ENCODE measurements at regions not wholly inside any gene's neighbourhood (a gene's known extent, or its start where the extent isn't known, plus 50 kb on each side); places are given as distances from the start of the nearest gene placed in this dataset.

GRCh38 chr4:27251771-27252170, 391.1 kb downstream of the STIM2 start:
- H4K20me1 ChIP-seq (ENCODE audit: control insufficient read depth, extremely low read depth, insufficient read depth, low read length), result no peaks in the 10 kb centered on the region
- no peak overlapping the region for H3K4me2 ChIP-seq (ENCODE audit: extremely low read depth, insufficient read depth, low read length)
- no peaks in the 10 kb centered on the region for H3K36me3 ChIP-seq (ENCODE audit: control insufficient read depth, insufficient read depth, low read length)
- H3K27ac ChIP-seq (ENCODE audit: insufficient read depth, low read length), result no peak overlapping the region
- no peak overlapping the region for H3K9ac ChIP-seq (ENCODE audit: insufficient read depth, low read length)
- H3K4me3 ChIP-seq (replicated peaks in 1 of 4; ENCODE audit: control extremely low read depth in 1 of 4, insufficient read depth in 1 of 4, low read depth in 3 of 4, low read length in 4 of 4), result no peak overlapping the region
- H3K4me1 ChIP-seq (ENCODE audit: control insufficient read depth, extremely low read depth, insufficient read depth, low read length), result no peaks in the 10 kb centered on the region
- H2AFZ ChIP-seq (ENCODE audit: low read length), result no peak overlapping the region
- TF ChIP-seq EZH2 (IDR thresholded peaks at IDR 0.05; ENCODE audit: low read length, missing control alignments) (no peak), CTCF (conservative IDR thresholded peaks at IDR 0.05 in 1 of 2, IDR thresholded peaks at IDR 0.05 in 1 of 2; ENCODE audit: low read depth in 1 of 2, low read length in 2 of 2) (no peak)
- H3K9me3 ChIP-seq (ENCODE audit: control insufficient read depth, insufficient read depth, low read depth, low read length), result no peaks in the 10 kb centered on the region
- no peaks in the 10 kb centered on the region for H3K79me2 ChIP-seq (ENCODE audit: control insufficient read depth, insufficient read depth, low read length)
- no peak for DNase-seq (ENCODE audit: low read depth in 2 of 2)
- H3K27me3 ChIP-seq (ENCODE audit: control insufficient read depth, insufficient read depth, low read length), result no peaks in the 10 kb centered on the region

GRCh38 chr4:27267339-27267969, 406.8 kb downstream of the STIM2 start:
- DNase-seq (ENCODE audit: low read depth in 2 of 2), result no peak
- H3K4me1 ChIP-seq (ENCODE audit: control insufficient read depth, extremely low read depth, insufficient read depth, low read length), result no peaks in the 10 kb centered on the region

GRCh38 chr4:27267970-27268355, 407.3 kb downstream of the STIM2 start:
- H3K27ac ChIP-seq (ENCODE audit: insufficient read depth, low read length), result no peak overlapping the region
- no peaks in the 10 kb centered on the region for H3K9me3 ChIP-seq (ENCODE audit: control insufficient read depth, insufficient read depth, low read depth, low read length)
- no peak overlapping the region for H2AFZ ChIP-seq (ENCODE audit: low read length)
- H3K9ac ChIP-seq (ENCODE audit: insufficient read depth, low read length), result no peak overlapping the region
- no peaks in the 10 kb centered on the region for H3K27me3 ChIP-seq (ENCODE audit: control insufficient read depth, insufficient read depth, low read length)
- TF ChIP-seq CTCF (conservative IDR thresholded peaks at IDR 0.05 in 1 of 2, IDR thresholded peaks at IDR 0.05 in 1 of 2; ENCODE audit: low read depth in 1 of 2, low read length in 2 of 2), result no peak
- no peak for TF ChIP-seq EZH2 (IDR thresholded peaks at IDR 0.05; ENCODE audit: low read length, missing control alignments)
- H3K79me2 ChIP-seq (ENCODE audit: control insufficient read depth, insufficient read depth, low read length), result no peaks in the 10 kb centered on the region
- H3K36me3 ChIP-seq (ENCODE audit: control insufficient read depth, insufficient read depth, low read length), result no peaks in the 10 kb centered on the region
- DNase-seq (ENCODE audit: low read depth in 2 of 2), result no peak
- no peaks in the 10 kb centered on the region for H3K4me1 ChIP-seq (ENCODE audit: control insufficient read depth, extremely low read depth, insufficient read depth, low read length)
- no peak overlapping the region for H3K4me2 ChIP-seq (ENCODE audit: extremely low read depth, insufficient read depth, low read length)
- no peaks in the 10 kb centered on the region for H4K20me1 ChIP-seq (ENCODE audit: control insufficient read depth, extremely low read depth, insufficient read depth, low read length)
- no peak overlapping the region for H3K4me3 ChIP-seq (replicated peaks in 1 of 4; ENCODE audit: control extremely low read depth in 1 of 4, insufficient read depth in 1 of 4, low read depth in 3 of 4, low read length in 4 of 4)

More at GRCh38 chr4:27267339-27267969, 406.8 kb downstream of the STIM2 start:
- Histone ChIP-seq H2AFZ (ENCODE audit: low read length) (no peak overlapping the region), H3K79me2 (ENCODE audit: control insufficient read depth, insufficient read depth, low read length) (no peaks in the 10 kb centered on the region), H3K9ac (ENCODE audit: insufficient read depth, low read length) (no peak overlapping the region), H3K9me3 (ENCODE audit: control insufficient read depth, insufficient read depth, low read depth, low read length) (no peaks in the 10 kb centered on the region), H3K36me3 (ENCODE audit: control insufficient read depth, insufficient read depth, low read length) (no peaks in the 10 kb centered on the region), H3K4me2 (ENCODE audit: extremely low read depth, insufficient read depth, low read length) (no peak overlapping the region), H4K20me1 (ENCODE audit: control insufficient read depth, extremely low read depth, insufficient read depth, low read length) (no peaks in the 10 kb centered on the region), H3K27me3 (ENCODE audit: control insufficient read depth, insufficient read depth, low read length) (no peaks in the 10 kb centered on the region), H3K27ac (ENCODE audit: insufficient read depth, low read length) (no peak overlapping the region), H3K4me3 (replicated peaks in 1 of 4; ENCODE audit: control extremely low read depth in 1 of 4, insufficient read depth in 1 of 4, low read depth in 3 of 4, low read length in 4 of 4) (no peak overlapping the region)
- TF ChIP-seq EZH2 (IDR thresholded peaks at IDR 0.05; ENCODE audit: low read length, missing control alignments) (no peak), CTCF (conservative IDR thresholded peaks at IDR 0.05 in 1 of 2, IDR thresholded peaks at IDR 0.05 in 1 of 2; ENCODE audit: low read depth in 1 of 2, low read length in 2 of 2) (no peak)

Measured in fibroblast of lung (primary cell).